ENCODE measurements at regions not wholly inside any gene's neighbourhood (a gene's known extent, or its start where the extent isn't known, plus 50 kb on each side); places are given as distances from the start of the nearest gene placed in this dataset.

DNA sequence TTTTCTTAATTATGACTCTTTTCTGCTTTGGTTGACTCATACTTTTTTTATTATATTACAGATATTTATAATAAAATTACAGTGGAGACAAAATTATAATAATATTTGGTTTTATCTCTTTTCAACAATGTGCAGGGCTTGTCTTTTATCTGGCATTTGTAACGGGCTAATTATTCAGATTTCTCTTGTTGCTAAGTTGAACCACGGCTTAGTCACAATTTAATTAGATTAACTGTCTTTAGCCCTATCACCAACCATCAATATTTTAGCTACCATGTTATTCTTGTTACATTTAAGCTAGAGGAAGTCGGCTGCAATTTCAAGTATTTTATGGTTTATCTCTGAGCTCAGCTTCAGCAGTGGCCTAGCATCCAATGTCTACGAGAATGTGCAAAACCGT lies 798.9 kb upstream of the CA10 start:
- TF ChIP-seq, protein P1, sequence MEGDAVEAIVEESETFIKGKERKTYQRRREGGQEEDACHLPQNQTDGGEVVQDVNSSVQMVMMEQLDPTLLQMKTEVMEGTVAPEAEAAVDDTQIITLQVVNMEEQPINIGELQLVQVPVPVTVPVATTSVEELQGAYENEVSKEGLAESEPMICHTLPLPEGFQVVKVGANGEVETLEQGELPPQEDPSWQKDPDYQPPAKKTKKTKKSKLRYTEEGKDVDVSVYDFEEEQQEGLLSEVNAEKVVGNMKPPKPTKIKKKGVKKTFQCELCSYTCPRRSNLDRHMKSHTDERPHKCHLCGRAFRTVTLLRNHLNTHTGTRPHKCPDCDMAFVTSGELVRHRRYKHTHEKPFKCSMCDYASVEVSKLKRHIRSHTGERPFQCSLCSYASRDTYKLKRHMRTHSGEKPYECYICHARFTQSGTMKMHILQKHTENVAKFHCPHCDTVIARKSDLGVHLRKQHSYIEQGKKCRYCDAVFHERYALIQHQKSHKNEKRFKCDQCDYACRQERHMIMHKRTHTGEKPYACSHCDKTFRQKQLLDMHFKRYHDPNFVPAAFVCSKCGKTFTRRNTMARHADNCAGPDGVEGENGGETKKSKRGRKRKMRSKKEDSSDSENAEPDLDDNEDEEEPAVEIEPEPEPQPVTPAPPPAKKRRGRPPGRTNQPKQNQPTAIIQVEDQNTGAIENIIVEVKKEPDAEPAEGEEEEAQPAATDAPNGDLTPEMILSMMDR (IDR thresholded peaks at IDR 0.05; ENCODE audit: insufficient read depth, low read length) = no peak
- DNase-seq (ENCODE audit: low read depth) = no peak
- no peak overlapping the region for H3K4me3 ChIP-seq (ENCODE audit: low read depth, low read length)

DNA sequence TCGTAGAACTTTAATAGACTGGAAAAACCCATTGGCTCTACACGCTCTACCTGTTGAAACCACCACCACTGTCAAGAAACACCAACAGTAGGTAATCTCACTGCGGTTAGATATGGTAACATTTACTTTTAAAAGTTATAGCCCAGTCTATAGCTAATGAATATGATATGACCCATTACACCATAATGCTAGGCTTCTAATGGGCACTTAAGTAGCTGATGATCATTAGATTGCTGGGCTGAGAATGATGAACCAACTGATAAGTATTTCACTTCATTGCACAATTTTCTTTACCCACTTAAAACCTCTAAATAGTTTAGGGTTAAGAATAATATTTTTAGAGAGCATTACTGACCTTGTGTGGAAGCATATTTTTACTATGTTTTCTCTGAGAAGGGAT lies 788.9 kb upstream of the CA10 start:
- TF ChIP-seq, protein P1 (IDR thresholded peaks at IDR 0.05; ENCODE audit: insufficient read depth, low read length) = no peak
- no peak for DNase-seq (ENCODE audit: low read depth)
- H3K4me3 ChIP-seq (ENCODE audit: low read depth, low read length) = no peak overlapping the region

DNA sequence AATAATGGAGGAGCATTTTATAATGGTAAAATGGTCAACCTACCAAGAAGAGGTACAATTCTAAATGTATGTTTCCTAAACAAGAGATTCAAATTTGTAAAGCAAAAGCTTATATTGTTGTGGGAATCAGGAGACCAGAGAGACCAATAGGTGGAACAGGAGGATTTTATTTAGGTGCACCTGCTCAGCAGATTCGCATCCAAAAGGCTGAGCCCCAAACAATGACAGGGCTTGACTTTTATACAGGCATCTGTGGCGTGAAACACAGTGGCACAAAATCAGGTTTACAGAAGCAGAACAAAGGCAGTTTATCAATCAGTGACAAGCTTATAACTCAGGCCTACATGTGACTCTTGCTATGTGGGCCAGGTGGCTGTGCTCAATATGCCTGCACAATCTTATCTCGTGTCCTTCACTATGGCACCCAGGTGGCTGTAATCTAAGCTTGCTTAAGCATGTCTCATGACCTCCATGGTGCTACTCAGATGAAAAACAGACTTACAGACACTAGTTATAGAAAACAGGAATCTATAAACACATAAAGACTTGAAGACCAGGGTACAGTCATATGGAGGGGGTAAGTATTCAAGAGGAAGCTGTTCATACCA lies 780.2 kb upstream of the CA10 start:
- no peak for DNase-seq (ENCODE audit: low read depth)
- TF ChIP-seq, protein P1 (IDR thresholded peaks at IDR 0.05; ENCODE audit: insufficient read depth, low read length) = no peak
- H3K4me3 ChIP-seq (ENCODE audit: low read depth, low read length) = no peak overlapping the region

DNA sequence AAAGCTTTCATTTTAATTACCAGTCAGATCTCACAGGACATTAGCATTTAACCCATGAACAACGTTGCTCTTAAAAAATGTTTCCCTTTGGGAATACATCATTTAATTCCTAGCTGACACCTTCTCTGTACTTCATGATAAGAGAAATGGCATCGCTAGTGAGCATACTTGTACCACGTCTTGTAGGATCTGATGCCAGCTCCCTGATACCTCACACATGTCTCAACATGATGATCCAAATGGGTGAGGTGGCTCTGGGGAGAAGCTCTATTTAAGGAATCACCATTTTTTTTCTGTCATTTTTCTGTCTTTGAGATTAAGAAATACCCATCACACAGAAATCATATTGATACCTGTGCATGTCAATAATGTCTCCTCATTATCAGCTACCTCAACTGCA lies 772.1 kb upstream of the CA10 start:
- DNase-seq (ENCODE audit: low read depth) = no peak
- TF ChIP-seq, protein P1 (IDR thresholded peaks at IDR 0.05; ENCODE audit: insufficient read depth, low read length) = no peak
- H3K4me3 ChIP-seq (ENCODE audit: low read depth, low read length) = no peak overlapping the region

DNA sequence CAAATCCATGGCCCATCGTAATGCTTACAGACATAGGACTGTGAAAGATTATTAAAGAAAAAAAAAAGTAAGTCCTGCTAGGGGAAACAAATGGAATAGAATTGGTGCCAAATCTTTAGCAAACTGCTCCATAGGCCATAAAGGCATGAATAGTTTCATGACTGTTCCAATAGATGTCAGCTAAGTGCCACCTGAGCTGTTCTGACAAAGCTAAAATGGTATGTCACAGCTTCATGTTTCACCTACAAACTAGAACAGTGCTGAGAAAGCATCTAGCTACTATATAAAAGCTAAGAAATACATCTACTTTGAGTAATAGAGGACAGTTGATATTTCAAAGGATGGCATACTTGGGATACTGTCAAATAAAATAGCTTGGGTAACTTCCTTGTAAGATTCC lies 771.6 kb upstream of the CA10 start:
- no peak overlapping the region for H3K4me3 ChIP-seq (ENCODE audit: low read depth, low read length)
- TF ChIP-seq, protein P1 (IDR thresholded peaks at IDR 0.05; ENCODE audit: insufficient read depth, low read length) = no peak

DNA sequence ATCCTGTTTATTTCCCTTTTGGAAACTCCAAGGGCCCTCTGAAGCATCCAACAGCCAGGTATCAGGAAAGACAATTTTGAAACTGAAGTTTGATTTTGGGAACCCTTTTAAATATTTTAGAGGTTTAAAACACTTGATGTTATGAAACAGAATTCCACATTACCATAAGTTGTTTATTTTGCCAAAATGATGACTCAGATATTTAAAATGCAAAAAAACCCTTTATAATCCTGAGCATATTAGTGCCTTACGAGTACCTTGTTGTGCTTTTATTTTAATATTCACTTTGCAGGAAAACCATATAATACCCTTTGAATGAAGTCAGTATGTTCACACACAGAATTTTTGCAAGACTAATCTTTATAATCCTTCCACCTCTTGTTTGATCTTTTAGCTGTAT lies 765.1 kb upstream of the CA10 start:
- TF ChIP-seq, protein P1 (IDR thresholded peaks at IDR 0.05; ENCODE audit: insufficient read depth, low read length) = no peak
- no peak overlapping the region for H3K4me3 ChIP-seq (ENCODE audit: low read depth, low read length)
- no peak for DNase-seq (ENCODE audit: low read depth)

More for the DNA sequence above, 771.6 kb upstream of the CA10 start:
- DNase-seq (ENCODE audit: low read depth) = no peak

DNA sequence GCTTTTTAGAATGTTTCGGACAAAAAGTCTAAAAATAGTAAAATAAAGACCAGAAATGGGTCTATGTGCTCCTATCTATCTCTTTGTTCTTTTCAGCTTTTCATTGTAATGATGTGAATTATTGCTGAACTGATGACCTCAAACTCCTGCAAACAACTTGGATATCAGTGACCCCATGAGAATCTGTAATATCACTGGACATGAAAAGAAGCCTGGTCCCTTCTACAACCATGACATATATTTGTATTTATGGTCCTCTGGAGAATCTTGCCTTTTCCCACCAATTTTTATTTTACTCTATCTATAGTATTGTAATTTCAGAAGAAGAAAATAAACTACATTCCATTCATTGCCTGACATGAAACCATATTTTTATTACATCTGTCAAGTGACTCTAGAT lies 740.7 kb upstream of the CA10 start:
- H3K4me3 ChIP-seq (ENCODE audit: low read depth, low read length) = no peak overlapping the region
- TF ChIP-seq, protein P1 (IDR thresholded peaks at IDR 0.05; ENCODE audit: insufficient read depth, low read length) = no peak

More for the DNA sequence above, 740.7 kb upstream of the CA10 start:
- no peak for DNase-seq (ENCODE audit: low read depth)
